GM19452 (cell line): ENCODE measurements at regions not wholly inside any gene's neighbourhood (a gene's known extent, or its start where the extent isn't known, plus 50 kb on each side); places are given as distances from the start of the nearest gene placed in this dataset.

Experiments used
- ATAC-seq: cut with Tn5 transposase; IDR thresholded peaks from one replicate; pipeline ENCODE4 v1.9.1; 2021; ENCODE audit not compliant: unreplicated experiment

- ATAC-seq, result no peak
Measured at GRCh38 chr10:78800535-78801320, 268.0 kb upstream of the ZMIZ1 start.

DNA sequence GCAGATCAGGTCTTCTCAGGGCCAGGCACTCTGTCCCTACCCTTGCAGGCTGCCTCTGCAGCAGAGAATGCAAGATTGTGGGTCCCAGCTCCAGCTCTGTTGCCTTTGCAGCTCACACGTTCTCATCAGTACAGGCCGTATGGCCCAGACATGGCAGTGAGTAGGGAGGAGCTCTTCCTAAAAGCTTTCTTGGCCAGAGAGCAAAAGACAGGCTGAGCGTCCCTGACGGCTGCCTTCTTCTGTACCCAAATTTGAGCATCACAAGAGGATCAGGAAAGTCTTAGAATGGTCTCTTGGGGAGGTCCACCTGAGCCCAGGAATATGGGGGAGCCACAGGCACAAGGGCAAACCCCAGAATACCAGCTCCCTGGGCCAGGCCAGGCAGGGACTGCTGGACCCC is 266.3 kb upstream of the ZMIZ1 start:
- no peak for ATAC-seq

GRCh38 chr10:78802866-78803265 is 265.9 kb upstream of the ZMIZ1 start:
- ATAC-seq, result no peak

DNA sequence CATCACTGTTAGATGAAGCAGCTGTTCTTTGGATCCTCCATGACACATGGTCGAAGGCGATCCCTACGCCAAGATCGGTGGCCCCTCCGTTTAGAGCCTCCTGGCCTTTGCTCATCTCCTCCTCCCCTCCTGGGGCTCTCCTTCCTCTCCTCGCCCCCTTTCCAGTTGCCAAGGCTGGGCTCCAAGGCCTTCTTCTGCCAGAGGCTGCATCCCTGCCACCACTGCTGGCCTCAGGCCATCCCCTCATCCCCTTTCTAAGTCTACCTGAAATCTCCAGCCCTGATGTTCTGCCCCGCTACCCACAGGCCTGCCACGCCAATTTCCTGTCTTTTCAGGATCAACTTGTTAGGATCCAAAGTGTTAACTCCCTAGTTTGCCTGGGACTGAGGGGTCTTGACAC is 265.1 kb upstream of the ZMIZ1 start:
- no peak for ATAC-seq

- no peak for ATAC-seq
Measured at GRCh38 chr10:78804411-78805032, 264.2 kb upstream of the ZMIZ1 start.

- no peak for ATAC-seq
Measured at GRCh38 chr10:78805176-78805575, 263.6 kb upstream of the ZMIZ1 start.

- no peak for ATAC-seq
Measured at GRCh38 chr10:78806681-78807221, 262.0 kb upstream of the ZMIZ1 start.

GRCh38 chr10:78807504-78808203 is 261.1 kb upstream of the ZMIZ1 start:
- ATAC-seq, result no peak

DNA sequence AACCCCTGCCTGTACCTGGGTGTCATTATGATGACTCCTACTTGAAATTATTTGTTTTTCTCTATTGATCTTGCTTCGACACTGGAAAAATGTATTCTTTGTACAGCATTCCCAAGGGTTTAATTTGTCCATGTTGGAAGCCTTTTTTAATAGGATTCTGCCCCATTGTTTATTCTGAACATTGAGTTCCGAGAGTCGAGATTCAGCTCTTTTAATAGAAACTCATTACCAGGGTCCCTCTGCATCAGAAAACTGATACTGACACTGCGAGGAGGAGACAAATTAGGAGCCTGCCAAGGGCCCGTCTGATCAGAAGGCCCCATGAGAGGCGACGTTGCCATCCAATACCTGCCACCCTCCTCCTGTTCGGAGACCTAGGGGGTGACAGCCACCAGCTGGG is 260.5 kb upstream of the ZMIZ1 start:
- ATAC-seq, result no peak

- ATAC-seq, result no peak
Measured at GRCh38 chr10:78808736-78809367, 259.9 kb upstream of the ZMIZ1 start.

GRCh38 chr10:78811174-78811573 is 257.6 kb upstream of the ZMIZ1 start:
- no peak for ATAC-seq

DNA sequence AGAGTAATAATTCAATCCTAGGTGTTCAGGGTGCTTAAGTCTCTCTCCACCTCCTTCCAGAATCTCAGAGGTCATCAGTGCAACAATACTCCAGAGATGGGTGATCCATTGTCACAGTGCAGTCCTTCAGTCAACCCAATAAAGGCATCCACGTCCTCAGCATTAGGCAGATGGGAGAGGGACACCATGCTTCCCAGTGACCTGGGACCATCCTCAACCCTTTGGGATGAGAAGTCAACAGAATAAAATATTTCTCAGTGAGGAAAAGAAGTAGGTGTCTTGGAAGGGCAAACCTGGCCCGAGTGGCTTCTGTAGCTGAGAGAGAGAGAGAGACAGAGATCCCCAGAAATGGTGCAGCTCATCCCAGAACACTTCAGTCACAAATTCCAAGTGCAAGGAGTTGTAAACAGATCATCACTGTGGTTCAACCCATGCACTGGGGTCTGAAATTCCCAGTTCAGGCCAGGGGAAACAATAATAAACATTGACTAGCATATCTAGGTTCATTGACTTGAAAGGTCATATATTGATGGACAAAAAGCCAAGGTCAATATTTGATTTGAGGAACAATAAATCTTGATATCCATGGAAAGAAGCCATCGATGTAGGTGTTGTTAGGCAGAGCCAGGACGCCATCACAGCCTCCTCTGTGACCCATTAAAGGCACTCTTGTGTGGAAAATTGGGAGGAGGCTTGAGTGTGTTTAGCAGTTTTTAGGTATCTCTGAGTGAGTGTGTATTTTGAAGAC is 256.0 kb upstream of the ZMIZ1 start:
- ATAC-seq, result no peak

DNA sequence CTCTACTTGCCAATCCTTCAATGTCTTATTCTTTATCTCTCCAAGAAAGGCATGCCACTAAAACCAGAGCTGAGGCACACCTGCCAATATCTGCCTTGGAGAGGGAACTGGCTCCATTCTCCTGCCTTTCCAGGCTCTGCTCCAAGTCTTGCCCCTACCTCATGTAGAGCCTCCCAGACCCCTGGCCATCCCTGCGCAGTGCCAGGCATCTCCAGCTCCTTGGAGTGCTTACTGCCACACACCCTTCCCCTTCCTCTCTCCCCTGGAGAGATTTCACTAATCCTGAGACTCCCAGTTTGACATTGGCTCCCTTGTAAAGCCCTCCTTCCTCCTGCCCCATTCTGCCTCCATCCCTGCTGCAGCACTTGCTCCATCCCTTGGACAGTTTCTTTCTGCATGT is 255.2 kb upstream of the ZMIZ1 start:
- ATAC-seq, result no peak

- no peak for ATAC-seq
Measured at GRCh38 chr10:78813998-78814399, 254.8 kb upstream of the ZMIZ1 start.

DNA sequence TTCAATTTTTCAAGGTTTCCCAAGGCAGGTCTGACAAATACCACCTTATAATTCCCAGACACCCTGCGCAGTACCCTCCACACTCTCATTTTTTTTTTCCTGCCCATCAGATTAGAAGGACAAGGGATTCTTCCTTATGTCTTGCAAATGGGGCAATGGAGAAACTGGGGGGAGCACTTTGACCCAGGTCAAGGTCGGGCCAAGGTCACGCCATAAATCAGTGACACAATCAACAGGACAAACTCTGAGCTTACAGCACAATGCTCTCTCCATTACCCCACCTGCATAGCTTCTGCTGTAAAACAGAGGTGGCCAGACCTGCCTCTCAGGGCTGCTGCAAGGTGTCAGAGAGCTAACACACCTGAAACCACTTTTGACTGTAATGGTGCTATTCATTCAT is 254.4 kb upstream of the ZMIZ1 start:
- no peak for ATAC-seq

GRCh38 chr10:78815702-78816334 is 252.9 kb upstream of the ZMIZ1 start:
- ATAC-seq, result no peak

DNA sequence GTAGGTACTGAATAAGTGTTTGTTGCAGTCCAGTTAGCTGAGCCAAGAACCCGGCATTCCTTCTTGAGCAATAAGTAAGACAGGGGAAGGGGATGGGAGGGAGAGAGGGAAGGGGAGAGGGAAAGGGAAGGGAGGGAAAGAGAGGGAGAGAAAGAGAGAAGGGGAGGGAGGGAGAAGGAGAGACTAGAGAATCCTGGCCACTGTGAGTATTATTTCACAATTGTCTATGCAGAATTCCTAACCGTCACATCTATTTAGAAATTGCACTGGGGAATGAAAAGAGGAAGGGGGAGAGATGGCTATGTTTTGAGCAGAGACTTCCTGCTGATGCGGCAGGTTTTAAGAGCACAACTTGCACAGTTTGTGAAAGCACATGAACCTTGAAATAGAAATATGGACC is 251.4 kb upstream of the ZMIZ1 start:
- ATAC-seq, result no peak

DNA sequence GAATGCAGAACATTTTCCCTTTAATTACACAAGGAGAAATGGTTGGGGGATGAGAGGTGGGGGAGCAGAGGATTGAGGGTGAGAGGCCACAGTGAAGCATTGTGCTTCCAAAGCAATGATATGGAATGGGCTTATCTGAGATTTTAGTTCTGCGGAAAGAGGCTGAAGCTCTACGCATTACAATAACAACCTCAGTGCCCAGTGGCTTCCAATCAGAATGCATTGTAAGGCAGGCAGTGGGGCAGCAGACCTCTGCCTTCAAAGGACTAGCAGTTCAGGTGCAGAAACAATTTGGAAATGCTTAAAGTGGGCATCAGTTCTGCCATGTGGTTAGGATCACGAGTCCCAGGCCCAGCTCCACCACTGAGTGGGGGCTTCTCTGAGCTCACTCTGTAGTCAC is 251.0 kb upstream of the ZMIZ1 start:
- ATAC-seq, result no peak

DNA sequence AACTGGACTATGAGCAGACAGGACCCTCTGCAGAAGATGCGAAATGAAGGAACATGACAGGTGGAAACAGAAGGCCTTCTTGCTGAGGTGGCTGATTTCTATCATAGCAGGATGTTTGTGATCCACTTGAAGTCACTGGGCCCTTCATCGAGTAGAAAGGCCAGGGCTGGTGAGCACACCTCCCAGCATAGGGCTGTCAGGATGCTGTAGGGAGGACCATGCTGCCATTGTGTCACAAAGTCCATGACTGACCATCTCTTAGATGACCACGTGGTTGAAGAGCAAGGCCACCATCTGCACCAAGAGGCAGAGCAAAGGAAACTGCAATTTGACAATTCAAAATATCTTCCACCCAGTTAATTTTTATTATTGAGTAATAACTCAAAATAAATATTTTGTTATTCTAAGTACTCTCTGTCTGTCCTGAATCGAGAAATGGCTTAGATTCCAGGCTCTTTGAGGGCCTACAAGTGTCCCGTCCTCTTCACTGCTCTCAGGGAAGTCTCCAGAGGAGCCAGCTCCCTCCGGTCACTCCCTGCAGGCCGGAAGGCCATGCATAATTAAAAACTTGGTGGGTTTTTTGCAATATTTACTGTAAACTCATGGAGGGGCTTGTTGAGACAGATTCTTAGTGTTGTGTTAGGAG is 249.3 kb upstream of the ZMIZ1 start:
- no peak for ATAC-seq

GRCh38 chr10:78820007-78820362 is 248.8 kb upstream of the ZMIZ1 start:
- no peak for ATAC-seq
